Stimulated activated CD4-positive, alpha-beta T cell treated with anti-CD3 and anti-CD28 coated beads, Interleukin-12 subunit alpha, Interleukin-12 subunit beta, amount 100 ng/mL, for 4 hours (primary cell): ENCODE measurements at regions not wholly inside any gene's neighbourhood (a gene's known extent, or its start where the extent isn't known, plus 50 kb on each side); places are given as distances from the start of the nearest gene placed in this dataset.
"Not testable (repeated sequence)": the region's sequence is repeated elsewhere in the genome, so short reads cannot be mapped to it uniquely, and the experiment has no call there.

ENCODE experiments used
- DNase-seq: peaks from one replicate; pipeline ENCODE4 v3.0.0-alpha.2; 2020

GRCh38 chr2:47964277-47964676 is 58.0 kb upstream of the FBXO11 start:
- DNase-seq, result no peak

- DNase-seq, result no peak
These were observed 58.6 kb upstream of the FBXO11 start for GRCh38 chr2:47964722-47965434.

- not testable (repeated sequence) for DNase-seq
These were observed 70.4 kb upstream of the FBXO11 start for GRCh38 chr2:47976728-47977127.

- no peak for DNase-seq
These were observed 77.7 kb upstream of the FBXO11 start for GRCh38 chr2:47984041-47984440.

GRCh38 chr2:47990503-47990902 is 84.2 kb upstream of the FBXO11 start:
- no peak for DNase-seq

GRCh38 chr2:47992671-47993070 is 86.4 kb upstream of the FBXO11 start:
- no peak for DNase-seq

GRCh38 chr2:47996808-47997207 is 90.5 kb upstream of the FBXO11 start:
- DNase-seq, result no peak

- no peak for DNase-seq
These were observed 93.2 kb upstream of the FBXO11 start for GRCh38 chr2:47999512-47999911.

- DNase-seq, result no peak
These were observed 95.2 kb upstream of the FBXO11 start for GRCh38 chr2:48001498-48001897.

- DNase-seq, result no peak
These were observed 99.8 kb upstream of the FBXO11 start for GRCh38 chr2:48006094-48006493.

- DNase-seq, result no peak
These were observed 101.5 kb upstream of the FBXO11 start for GRCh38 chr2:48007699-48008268.

GRCh38 chr2:48009256-48009655 is 103.0 kb upstream of the FBXO11 start:
- no peak for DNase-seq

- no peak for DNase-seq
These were observed 109.1 kb upstream of the FBXO11 start for GRCh38 chr2:48015421-48015820.

GRCh38 chr2:48016225-48017019 is 110.1 kb upstream of the FBXO11 start:
- no peak for DNase-seq

GRCh38 chr2:48017136-48017535 is 110.8 kb upstream of the FBXO11 start:
- DNase-seq, result no peak

- no peak for DNase-seq
These were observed 112.2 kb upstream of the FBXO11 start for GRCh38 chr2:48018480-48018879.

- DNase-seq, result no peak
These were observed 120.6 kb upstream of the FBXO11 start for GRCh38 chr2:48026865-48027264.

- no peak for DNase-seq
These were observed 126.5 kb upstream of the FBXO11 start for GRCh38 chr2:48032765-48033164.

GRCh38 chr2:48034295-48034694 is 128.0 kb upstream of the FBXO11 start:
- no peak for DNase-seq

GRCh38 chr2:48036312-48036711 is 130.0 kb upstream of the FBXO11 start:
- no peak for DNase-seq

GRCh38 chr2:48039209-48039990 is 133.1 kb upstream of the FBXO11 start:
- DNase-seq, result no peak

- DNase-seq, result no peak
These were observed 136.9 kb upstream of the FBXO11 start for GRCh38 chr2:48043131-48043700.

- no peak for DNase-seq
These were observed 137.4 kb upstream of the FBXO11 start for GRCh38 chr2:48043746-48044145.
